ENCODE measurements at regions not wholly inside any gene's neighbourhood (a gene's known extent, or its start where the extent isn't known, plus 50 kb on each side); places are given as distances from the start of the nearest gene placed in this dataset.
"Not testable (repeated sequence)": the region's sequence is repeated elsewhere in the genome, so short reads cannot be mapped to it uniquely, and the experiment has no call there.

DNA sequence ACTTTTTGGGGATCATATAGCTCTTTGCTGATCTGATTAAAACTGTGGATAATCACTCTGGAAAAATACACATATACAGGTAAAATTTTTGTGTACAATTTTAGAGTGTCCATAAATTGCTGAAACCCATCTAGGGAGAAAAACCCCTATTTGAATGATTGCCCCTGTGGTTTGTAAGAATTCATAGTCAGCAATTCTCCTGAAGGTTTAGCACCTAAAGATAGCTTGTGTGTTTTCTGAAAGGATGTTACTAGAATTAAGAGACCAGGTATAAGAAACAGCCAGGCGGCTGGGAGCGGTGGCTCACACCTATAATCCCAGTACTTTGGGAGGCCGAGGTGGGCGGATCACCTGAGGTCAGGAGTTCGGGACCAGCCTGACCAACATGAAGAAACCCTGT, 106.8 kb upstream of the RAP2B start:
- Histone ChIP-seq H3K9me3 (no peaks in the 10 kb centered on the region), H3K27ac (no peak overlapping the region), H3K4me3 (no peak overlapping the region), H3K36me3 (no peaks in the 10 kb centered on the region), H3K27me3 (no peaks in the 10 kb centered on the region), H3K4me1 (peaks cover 0 to 7% (median 0%) of the 10 kb centered on the region in 4 donors)
- intact Hi-C loops (cut with DNase I; ENCODE audit: low total_unique reads): no loop called here
- TF ChIP-seq EP300 (IDR thresholded peaks at IDR 0.05) (no peak), POLR2AphosphoS5 (IDR thresholded peaks at IDR 0.05) (no peak), POLR2A (IDR thresholded peaks at IDR 0.05) (no peak)
- TF ChIP-seq, protein P1, sequence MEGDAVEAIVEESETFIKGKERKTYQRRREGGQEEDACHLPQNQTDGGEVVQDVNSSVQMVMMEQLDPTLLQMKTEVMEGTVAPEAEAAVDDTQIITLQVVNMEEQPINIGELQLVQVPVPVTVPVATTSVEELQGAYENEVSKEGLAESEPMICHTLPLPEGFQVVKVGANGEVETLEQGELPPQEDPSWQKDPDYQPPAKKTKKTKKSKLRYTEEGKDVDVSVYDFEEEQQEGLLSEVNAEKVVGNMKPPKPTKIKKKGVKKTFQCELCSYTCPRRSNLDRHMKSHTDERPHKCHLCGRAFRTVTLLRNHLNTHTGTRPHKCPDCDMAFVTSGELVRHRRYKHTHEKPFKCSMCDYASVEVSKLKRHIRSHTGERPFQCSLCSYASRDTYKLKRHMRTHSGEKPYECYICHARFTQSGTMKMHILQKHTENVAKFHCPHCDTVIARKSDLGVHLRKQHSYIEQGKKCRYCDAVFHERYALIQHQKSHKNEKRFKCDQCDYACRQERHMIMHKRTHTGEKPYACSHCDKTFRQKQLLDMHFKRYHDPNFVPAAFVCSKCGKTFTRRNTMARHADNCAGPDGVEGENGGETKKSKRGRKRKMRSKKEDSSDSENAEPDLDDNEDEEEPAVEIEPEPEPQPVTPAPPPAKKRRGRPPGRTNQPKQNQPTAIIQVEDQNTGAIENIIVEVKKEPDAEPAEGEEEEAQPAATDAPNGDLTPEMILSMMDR (IDR thresholded peaks at IDR 0.05): no peak
- WGBS, 5 donors: 75 to 93% (median 86%) methylated on average over 5 of the region's 5 CpGs
- DNase-seq: no peak

GRCh38 chr3:153055779-153056178, 106.2 kb upstream of the RAP2B start:
- Histone ChIP-seq H3K4me1 (peaks cover 0 to 7% (median 0%) of the 10 kb centered on the region in 4 donors), H3K4me3 (no peak overlapping the region), H3K9me3 (no peaks in the 10 kb centered on the region), H3K27me3 (no peaks in the 10 kb centered on the region), H3K27ac (no peak overlapping the region), H3K36me3 (no peaks in the 10 kb centered on the region)
- WGBS, 5 donors: 75 to 100% (median 96%) methylated on average over 1 to 2 of the region's 2 CpGs
- TF ChIP-seq POLR2A (IDR thresholded peaks at IDR 0.05) (no peak), POLR2AphosphoS5 (IDR thresholded peaks at IDR 0.05) (no peak), EP300 (IDR thresholded peaks at IDR 0.05) (no peak)
- TF ChIP-seq, protein P1 (IDR thresholded peaks at IDR 0.05): no peak
- intact Hi-C loops (cut with DNase I; ENCODE audit: low total_unique reads): no loop called here
- no peak for DNase-seq

DNA sequence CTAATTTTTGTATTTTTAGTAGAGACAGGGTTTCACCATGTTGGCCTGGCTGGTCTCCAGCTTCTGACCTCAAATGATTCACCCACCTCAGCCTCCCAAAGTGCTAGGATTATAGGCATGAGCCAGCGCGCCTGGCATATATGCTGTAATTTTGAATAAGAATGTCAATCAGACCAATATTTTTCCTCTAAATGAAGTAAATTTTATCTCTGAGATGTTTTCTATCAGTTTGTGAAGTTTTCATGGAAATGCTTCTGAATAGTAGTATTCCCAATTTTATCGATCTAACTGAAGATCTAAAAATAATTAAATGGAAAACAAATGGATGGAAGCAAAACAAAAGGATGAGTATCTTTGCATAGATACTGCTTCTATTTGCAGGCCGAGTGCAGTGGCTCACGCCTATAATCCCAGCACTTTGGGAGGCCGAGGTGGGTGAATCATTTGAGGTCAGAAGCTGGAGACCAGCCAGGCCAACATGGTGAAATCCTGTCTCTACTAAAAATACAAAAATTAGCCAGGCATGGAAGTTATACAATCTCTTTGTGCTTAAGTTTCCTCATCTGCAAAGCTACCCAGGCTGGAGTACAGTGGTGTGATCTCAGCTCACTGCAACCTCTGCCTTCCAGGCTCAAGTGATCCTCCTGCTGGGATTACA, 103.9 kb upstream of the RAP2B start:
- intact Hi-C loops (cut with DNase I; ENCODE audit: low total_unique reads); H3K27ac ChIP-seq; H3K4me1 ChIP-seq; H3K9me3 ChIP-seq; H3K36me3 ChIP-seq; DNase-seq; H3K4me3 ChIP-seq; H3K27me3 ChIP-seq: not testable (repeated sequence)
- 61 to 73% (median 71%) methylated on average over 6 of the region's 6 CpGs for WGBS, 5 donors

GRCh38 chr3:153060346-153060745, 101.7 kb upstream of the RAP2B start:
- Histone ChIP-seq H3K36me3 (no peaks in the 10 kb centered on the region), H3K9me3 (no peaks in the 10 kb centered on the region), H3K4me3 (no peak overlapping the region), H3K4me1 (no peaks in the 10 kb centered on the region), H3K27me3 (no peaks in the 10 kb centered on the region), H3K27ac (no peak overlapping the region)
- DNase-seq: no peak
- 63 to 76% (median 67%) methylated on average over 5 of the region's 5 CpGs for WGBS, 5 donors
- TF ChIP-seq POLR2AphosphoS5 (IDR thresholded peaks at IDR 0.05): no peak
- no peak for TF ChIP-seq EP300 (IDR thresholded peaks at IDR 0.05)
- intact Hi-C loops (cut with DNase I; ENCODE audit: low total_unique reads): no loop called here

GRCh38 chr3:153061938-153062528, 100.0 kb upstream of the RAP2B start:
- intact Hi-C loops (cut with DNase I; ENCODE audit: low total_unique reads): no loop called here
- Histone ChIP-seq H3K27ac (no peak overlapping the region), H3K27me3 (no peaks in the 10 kb centered on the region), H3K4me1 (no peaks in the 10 kb centered on the region), H3K9me3 (no peaks in the 10 kb centered on the region), H3K4me3 (no peak overlapping the region), H3K36me3 (no peaks in the 10 kb centered on the region)
- TF ChIP-seq, protein P1 (IDR thresholded peaks at IDR 0.05): no peak
- TF ChIP-seq POLR2A (IDR thresholded peaks at IDR 0.05): no peak
- no peak for TF ChIP-seq EP300 (IDR thresholded peaks at IDR 0.05)
- TF ChIP-seq POLR2AphosphoS5 (IDR thresholded peaks at IDR 0.05): no peak
- whole genome bisulfite sequencing, 5 donors: 78 to 85% (median 82%) methylated on average over 4 of the region's 4 CpGs
- no peak for DNase-seq
